Epithelial cell of esophagus (primary cell): ENCODE measurements at regions not wholly inside any gene's neighbourhood (a gene's known extent, or its start where the extent isn't known, plus 50 kb on each side); places are given as distances from the start of the nearest gene placed in this dataset.

Experiments used
- DNase-seq: peaks from one replicate; pipeline ENCODE4 v3.0.0; 2010; ENCODE audit warnings: low read depth
- H3K4me3 ChIP-seq: 2 replicates; pipeline ENCODE4 v1.5.1; 2011; ENCODE audit warnings: mild to moderate bottlenecking, low read length, control low read depth
- TF ChIP-seq, protein P1 (sequence below): IDR thresholded peaks from 2 replicates; pipeline ENCODE4 v1.5.1; 2011; ENCODE audit warnings: low read depth, mild to moderate bottlenecking, low read length, control low read depth, inconsistent platforms; ENCODE audit not compliant: insufficient read depth; ENCODE audit errors: missing control alignments

GRCh38 chr16:65283181-65283651 lies 161.4 kb upstream of the CDH11 start:
- TF ChIP-seq, protein P1, sequence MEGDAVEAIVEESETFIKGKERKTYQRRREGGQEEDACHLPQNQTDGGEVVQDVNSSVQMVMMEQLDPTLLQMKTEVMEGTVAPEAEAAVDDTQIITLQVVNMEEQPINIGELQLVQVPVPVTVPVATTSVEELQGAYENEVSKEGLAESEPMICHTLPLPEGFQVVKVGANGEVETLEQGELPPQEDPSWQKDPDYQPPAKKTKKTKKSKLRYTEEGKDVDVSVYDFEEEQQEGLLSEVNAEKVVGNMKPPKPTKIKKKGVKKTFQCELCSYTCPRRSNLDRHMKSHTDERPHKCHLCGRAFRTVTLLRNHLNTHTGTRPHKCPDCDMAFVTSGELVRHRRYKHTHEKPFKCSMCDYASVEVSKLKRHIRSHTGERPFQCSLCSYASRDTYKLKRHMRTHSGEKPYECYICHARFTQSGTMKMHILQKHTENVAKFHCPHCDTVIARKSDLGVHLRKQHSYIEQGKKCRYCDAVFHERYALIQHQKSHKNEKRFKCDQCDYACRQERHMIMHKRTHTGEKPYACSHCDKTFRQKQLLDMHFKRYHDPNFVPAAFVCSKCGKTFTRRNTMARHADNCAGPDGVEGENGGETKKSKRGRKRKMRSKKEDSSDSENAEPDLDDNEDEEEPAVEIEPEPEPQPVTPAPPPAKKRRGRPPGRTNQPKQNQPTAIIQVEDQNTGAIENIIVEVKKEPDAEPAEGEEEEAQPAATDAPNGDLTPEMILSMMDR: no peak
- DNase-seq: no peak

GRCh38 chr16:65281586-65281985 lies 159.7 kb upstream of the CDH11 start:
- TF ChIP-seq, protein P1: no peak

More at GRCh38 chr16:65283181-65283651, 161.4 kb upstream of the CDH11 start:
- no peak overlapping the region for H3K4me3 ChIP-seq

GRCh38 chr16:65280845-65281512 lies 159.1 kb upstream of the CDH11 start:
- no peak overlapping the region for H3K4me3 ChIP-seq
- no peak for DNase-seq
- TF ChIP-seq, protein P1: no peak

More at GRCh38 chr16:65281586-65281985, 159.7 kb upstream of the CDH11 start:
- no peak for DNase-seq
- H3K4me3 ChIP-seq: no peak overlapping the region

GRCh38 chr16:65279576-65279975 lies 157.7 kb upstream of the CDH11 start:
- TF ChIP-seq, protein P1: no peak
- H3K4me3 ChIP-seq: no peak overlapping the region
- DNase-seq: no peak

GRCh38 chr16:65278874-65279273 lies 157.0 kb upstream of the CDH11 start:
- TF ChIP-seq, protein P1: no peak
- H3K4me3 ChIP-seq: no peak overlapping the region
- DNase-seq: no peak

DNA sequence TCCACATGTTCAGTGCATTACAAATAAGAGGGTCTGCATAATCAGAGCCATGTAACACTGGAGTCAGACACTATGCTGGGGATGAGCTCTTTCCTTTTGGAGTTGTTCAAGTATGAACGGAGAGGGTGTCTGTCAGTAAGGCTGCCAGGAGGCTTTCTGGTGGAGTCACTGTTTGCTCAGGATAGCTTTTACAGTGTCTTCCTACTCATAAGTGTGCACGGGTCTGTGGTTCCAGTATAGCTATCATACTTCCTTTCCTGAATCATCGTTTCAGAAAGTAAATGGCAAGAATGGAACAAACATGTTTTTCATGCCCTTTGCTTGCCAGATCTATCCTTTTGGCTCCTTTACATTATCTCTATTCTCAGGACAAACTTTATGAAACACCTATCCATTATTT lies 152.7 kb upstream of the CDH11 start:
- TF ChIP-seq, protein P1: no peak
- DNase-seq: peak; percentile 91
- no peak overlapping the region for H3K4me3 ChIP-seq
